Right lung (tissue), 2 donors: ENCODE measurements at regions not wholly inside any gene's neighbourhood (a gene's known extent, or its start where the extent isn't known, plus 50 kb on each side); places are given as distances from the start of the nearest gene placed in this dataset.
"Not testable (repeated sequence)": the region's sequence is repeated elsewhere in the genome, so short reads cannot be mapped to it uniquely, and the experiment has no call there.

Source experiments
- DNase-seq, 2 donors: peaks; one replicate each; pipeline ENCODE4 v3.0.0-alpha.2; 2013

DNA sequence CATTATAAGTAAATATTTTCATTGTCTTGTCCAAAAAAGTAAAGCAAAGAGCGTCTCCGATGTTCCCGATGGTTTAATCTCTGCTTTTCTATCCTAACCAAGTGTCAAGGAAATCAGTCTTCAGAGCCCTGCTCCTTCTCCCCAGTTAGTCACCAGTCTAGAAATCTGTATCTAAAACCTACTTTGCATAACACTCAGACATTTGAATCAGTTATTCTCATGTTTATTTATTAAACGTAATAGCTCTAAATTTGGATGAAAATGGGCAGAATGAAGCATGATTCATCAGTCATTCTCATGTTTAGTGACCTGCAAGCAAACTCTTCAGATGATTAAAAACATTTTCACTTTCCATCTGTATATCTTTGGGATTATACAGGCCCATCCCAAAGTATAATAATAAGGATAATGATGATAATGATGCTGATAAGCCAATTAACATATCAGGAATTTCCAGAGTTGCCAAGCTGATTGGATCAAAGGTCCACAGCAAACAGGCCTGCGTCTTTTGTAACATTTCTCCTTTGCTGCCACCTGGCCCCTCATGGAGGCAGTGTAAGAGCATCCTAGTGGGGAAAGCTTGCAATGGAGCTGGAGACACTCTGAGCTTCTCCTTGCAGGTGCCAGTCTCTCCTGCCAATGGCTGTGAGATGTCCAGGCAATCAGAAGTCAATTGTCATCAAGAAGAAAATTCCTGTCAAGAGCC is 273.9 kb downstream of the IGSF11 start:
- no peak for DNase-seq

DNA sequence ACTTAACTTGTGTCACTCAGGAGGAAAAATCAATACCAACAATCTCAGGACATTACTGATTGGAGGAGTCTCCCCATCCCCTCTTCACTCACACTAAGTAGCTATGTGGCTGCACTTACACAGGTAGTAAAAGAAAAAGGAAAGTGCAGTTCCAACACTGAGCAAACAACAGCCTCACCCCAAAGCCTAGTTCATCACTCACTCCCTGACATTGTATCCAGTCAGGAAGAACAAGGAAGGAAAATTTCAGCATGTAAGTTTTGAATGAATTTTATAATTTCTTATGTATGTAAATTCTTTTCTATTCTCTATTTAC is 273.4 kb downstream of the IGSF11 start:
- DNase-seq = no peak

DNA sequence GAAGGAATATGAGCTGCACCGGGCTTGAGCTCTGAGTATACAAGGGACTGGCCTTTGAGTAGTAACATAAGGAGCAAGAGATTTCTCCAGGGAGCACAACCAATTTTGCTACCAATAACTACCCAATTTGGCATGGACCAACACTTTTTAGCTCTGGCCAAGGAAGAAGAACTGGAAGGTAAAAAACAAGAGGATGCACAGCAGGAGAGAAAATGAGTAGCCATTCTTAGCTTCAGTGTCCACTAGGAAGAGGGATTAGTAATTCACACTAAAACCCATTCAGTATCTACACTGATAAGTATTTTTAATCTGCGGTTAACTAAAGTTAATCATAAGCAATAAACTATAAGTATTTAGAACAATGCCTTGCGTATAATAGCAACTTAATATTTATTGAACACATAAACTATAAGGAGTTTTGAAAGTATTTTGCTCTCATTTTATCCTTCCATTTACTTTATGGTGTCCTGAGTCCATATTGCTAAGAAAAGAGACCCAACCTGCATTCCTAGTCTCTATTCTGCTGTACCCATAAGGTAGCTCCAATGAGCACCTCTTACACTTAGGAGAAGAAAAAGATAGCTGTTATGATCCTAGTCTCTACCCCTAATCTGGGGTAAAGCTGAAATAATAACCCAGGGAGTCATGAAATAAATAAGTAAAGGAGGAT is 268.9 kb downstream of the IGSF11 start:
- no peak for DNase-seq

DNA sequence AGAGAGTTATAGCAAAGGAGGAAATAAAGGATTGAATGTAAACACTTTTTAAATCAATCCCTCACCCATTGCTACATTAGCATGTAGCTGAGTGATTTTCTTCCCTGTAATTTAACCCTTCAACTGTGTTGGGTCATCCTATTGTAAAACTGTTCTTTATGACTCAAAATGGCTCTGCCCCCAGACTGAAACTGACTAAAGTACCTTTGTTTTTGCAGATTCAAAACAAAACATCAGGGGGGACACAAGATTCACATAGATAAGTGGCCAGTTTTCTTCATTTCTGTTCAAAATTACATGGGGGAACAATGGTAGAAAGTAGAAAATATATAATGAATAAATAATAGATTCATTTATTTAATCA is 268.4 kb downstream of the IGSF11 start:
- DNase-seq = no peak

DNA sequence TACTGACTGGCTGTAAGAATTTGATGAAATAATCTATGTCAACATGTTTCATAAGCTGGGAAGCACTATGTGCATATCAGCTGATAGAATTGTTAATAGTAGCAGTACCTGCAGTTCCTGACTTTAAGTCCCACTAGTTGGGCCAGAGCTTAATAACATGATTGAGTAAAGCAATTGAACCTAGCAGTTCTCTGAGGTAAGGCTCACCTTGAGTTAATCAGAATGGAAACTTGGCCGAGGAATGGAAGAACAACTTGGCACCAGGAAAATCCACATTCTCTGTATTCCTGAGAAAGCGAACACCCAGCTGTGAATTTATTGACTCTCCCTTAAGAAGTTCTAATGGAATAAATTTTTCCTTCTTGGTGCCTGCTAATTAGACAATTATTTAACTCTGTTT is 262.6 kb downstream of the IGSF11 start:
- DNase-seq = peak in 1 of 2 donors; percentile 20

DNA sequence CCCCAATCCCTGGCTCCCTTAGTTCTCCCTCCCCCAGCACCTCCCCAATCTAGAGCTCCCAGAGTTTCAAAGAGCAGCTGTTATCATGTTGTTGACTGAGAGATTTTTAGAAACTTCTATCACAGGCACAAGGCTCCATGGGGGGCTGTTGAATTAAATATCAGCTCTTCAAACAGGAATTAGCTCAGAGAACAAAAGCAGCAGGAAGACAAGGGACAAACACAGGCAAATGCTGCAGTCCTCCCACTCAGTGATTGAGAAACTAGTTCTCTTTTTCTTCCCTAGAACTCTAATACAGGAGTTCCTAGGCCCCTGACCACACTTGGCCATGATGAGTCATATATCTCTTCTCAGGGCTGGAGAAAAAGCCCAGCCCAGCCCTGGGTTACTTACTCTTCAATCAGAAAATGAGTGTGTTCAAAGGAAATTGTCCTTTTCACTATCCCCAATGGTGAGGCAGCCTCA is 262.1 kb downstream of the IGSF11 start:
- DNase-seq = no peak

DNA sequence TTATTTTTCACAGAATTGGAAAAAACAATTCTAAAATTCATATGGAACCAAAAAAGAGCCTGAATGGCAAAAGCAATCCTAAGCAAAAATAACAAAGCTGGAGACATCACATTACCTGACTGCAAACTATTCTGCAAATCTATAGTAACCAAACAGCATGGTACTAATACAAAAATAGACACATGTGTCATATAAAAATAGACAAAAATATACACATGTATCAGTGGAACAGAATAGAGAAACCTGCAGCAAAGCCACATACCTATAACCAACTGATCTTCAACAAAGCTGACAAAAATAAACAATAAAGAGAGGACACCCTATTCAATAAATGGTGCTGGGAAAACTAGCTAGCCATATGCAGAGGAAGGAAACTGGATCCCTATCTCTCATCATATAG is 259.6 kb downstream of the IGSF11 start:
- DNase-seq = no peak

DNA sequence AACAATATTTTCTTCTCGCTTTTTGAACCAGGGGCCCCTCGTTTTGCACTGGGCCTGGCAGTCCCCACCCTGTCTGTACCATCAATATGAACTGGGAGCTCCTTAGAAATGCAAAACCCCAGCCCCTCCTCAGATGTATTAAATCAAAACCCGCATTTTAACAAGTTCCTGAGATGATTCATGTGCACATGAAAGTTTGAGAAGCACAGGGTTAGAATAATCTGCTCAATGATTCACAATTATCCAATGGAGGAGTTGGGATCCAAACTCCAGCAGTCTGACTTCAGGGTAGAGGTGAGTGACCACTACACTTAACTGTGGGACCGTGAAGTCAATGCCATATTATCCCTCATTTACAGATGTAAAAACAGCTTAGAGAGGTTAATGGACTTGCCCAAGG is 256.4 kb downstream of the IGSF11 start:
- DNase-seq = no peak

DNA sequence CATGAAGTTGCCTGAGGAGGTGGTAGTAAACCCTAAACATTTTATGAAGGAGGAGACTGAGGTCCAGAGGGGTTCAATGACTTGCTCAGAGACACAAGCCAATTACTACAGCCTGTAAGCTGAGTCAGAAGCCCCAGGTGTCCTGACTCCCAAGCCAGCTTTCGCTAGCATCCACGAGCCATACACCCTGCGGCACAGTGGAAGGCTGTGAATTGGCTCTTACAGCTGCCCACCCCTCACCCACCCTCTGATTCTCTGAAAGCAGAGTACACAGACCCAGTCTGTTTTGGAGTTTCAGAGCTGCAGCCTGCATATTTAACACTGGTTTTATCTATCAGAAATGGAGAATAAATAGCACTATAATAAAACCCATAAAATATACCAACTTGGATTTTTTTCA is 253.4 kb downstream of the IGSF11 start:
- no peak for DNase-seq

DNA sequence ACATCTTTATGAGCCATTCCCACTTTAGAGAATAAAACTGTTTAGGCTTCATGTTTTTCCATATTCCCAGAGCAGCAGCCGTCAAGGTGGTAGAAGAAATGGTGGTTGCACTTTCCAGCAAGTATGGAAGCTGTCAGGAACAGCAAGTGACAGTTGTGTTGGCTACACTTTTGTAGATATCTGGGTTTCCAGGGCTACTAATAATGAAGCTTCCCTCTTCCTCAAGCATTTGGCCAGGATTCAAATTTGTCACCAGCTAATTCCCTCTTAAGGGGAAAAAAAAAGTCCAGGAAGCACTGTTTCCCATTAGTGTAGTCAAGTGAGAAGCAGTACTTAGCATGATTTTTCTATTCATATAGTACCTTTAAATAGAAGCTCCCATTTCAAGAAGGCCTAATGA is 252.8 kb downstream of the IGSF11 start:
- DNase-seq = peak; percentile 68 to 79

DNA sequence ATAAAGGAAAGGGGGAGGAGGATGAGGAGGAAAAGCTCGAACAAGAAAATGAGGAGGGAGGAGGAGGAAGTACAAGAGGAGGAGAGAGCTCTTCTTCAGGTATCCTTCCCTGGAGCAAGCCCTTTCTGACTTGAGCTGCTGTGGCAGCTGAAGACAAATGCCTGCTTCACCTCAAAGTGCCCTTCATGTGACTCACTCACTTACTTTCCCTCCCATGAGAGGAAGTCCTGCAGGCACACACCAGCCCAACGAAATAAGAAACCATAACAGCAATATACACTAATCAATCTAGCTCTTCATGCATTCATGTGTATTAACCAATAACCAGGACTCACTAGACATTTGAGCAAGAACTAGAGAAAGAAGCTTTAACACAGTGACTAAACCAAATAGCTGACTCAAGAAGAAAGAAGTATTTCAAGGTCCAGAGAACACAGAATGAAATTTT is 251.9 kb downstream of the IGSF11 start:
- no peak for DNase-seq

DNA sequence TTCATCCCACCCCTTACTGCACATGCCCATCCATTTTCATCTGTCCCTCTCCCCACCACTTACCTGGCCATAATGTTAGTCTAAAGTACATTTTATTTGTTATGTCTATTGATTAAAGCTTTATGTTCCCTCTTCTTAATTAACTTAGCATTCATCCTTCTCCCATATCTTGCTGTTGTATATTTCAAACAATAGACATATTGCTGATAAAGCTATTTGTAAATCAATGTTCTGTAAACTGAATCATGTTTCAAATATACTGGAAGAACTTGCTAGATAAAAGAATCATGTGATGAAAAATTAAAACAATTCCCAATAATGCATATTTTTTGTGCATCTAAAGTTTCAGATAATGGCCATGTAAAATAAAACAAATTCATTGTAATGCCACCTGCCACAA is 249.2 kb downstream of the IGSF11 start:
- no peak for DNase-seq

DNA sequence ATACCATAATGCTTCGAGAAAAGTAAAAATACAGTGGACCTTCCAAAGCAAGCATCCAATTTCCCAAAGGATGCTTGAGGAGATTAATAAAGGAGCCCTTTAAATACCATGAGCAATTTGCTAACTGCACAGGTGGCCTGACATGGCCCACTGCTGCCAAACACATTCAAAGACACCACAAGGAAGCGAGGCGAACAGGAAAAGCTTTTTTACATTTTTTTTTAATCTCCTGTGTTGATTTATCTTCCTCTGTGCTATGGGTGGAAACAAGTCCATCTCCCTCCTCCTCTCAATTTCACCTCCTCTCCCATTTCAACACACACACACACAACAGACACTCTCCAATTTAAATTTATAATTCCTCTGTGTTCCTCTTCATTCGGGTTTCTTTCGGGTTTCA is 243.4 kb downstream of the IGSF11 start:
- DNase-seq = no peak

DNA sequence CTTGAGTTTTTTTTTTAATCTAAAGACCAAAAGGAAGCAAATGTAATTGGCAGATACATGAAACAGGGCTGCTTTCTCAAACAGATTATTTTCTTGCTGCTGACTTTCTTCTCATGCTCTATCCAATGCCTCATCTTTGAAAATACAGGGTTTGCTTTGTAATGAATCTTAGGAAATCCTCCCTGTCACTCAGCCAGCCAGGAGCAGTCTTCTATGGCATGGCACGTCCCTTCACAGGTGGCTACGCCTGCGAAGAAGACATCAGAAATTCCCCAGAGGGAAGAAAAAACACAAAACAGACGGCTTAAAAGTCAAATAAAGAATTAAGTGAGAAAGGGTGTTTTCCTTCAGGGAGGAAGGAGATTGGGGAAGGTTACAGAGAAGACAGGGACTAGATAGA is 242.5 kb downstream of the IGSF11 start:
- DNase-seq = no peak

DNA sequence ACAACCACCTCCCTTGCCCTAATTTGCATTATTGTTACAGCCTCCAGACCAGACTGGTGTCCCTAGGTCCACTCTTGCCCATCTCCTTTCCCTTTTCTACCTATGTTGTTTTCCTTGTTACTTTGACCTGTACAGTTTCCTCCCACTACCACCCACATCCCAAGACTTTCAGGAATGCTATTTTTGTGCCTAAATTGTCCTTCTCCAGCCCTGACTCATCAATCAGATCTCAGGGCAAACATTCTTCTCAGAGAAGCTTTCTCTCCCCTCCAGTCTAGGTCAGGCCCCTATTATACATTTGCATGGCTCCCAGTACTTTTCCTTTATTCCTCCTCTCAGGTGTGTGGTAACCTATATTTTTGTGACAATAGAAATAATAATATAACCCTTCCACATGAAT is 241.5 kb downstream of the IGSF11 start:
- DNase-seq = no peak

DNA sequence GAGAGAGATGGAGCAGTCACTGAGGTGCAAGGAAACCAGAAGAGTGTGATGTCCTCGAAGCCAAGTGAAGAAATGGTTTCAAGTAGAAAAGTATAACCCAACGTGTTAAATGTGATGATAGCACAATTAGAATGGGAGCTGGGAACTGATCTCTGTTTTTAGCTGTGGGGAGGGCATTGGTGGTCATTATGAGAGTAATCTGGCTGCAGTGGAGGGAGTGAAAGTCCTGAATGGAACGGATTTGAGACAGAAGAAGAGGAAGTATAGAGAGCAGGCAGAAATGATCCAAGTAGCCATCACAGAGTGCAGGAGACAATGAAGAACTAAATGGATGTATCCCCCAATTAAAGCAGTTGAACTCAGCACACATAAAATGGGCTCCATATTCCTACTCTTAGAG is 235.3 kb downstream of the IGSF11 start:
- no peak for DNase-seq

DNA sequence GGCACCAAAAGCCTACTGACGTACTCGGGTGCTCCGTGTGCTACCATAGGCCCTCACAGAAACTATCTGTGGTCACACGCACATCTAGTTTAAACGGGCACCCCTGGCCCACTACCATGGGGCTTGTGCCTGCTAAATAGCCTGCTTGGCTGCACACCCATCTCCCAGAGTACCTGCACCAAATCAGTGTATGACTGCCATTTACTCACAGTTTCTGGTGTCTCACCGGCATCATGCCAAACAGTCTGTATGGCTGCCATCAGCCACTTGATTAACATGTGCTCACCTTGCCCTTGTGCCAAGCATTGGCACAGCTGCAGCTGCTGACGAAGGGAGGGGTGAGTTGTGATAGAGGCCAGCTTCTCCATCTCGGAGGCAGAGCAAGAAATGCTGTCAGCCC is 232.7 kb downstream of the IGSF11 start:
- no peak for DNase-seq

DNA sequence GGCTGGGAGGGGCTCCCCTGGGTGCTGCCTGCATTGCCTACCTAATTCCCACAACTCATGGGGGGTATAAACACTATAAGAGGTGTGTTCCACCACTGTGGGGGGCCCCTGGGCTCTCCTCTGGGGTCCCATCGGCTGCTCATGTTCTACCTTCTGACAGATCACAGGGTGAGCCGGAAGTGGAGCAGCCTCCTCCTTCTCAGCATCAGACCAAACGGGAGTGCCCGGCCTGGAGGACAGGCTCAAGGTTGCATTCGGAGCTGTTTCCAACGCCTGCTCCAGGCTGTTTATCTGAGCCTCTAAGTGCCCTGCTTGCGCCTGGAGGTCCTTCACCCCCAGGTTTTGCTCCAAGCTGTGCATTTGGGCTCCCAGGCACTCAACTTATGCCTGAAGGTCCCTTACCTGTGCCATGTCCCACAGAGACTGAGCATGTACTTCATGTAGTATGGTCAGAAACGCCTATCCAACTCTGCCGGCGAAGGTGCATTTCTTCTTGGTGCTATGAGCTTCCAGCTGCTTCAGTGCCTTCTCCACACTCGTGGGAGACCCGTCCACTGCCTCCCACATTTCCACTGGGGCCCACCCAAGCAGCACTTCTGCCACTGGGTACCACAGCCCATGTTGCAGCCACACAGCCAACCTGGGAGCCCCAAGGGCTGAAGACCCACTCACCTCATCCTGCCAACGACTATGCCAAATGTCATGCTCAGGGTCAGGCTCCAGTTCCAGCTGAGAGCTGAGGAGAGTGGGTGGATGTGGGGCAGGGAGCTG is 232.1 kb downstream of the IGSF11 start:
- DNase-seq = no peak

DNA sequence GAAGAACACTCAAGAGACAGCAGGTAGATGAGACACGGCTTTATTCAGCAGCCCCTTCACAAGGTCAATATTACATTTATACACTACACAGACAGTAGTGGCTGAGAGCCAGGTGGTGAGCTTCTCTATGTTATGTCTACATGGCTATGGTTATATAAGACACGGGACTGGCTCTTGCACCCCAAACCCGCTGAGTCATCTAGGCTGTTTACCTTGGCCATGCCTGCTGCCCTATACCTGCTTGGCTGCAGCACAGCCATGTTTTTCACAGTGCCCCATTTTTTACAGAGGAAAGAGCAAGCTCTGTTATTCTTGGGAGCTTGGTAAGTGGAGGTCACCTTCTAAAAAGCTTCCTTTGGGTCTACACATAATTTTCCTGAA is 231.6 kb downstream of the IGSF11 start:
- DNase-seq = no peak

DNA sequence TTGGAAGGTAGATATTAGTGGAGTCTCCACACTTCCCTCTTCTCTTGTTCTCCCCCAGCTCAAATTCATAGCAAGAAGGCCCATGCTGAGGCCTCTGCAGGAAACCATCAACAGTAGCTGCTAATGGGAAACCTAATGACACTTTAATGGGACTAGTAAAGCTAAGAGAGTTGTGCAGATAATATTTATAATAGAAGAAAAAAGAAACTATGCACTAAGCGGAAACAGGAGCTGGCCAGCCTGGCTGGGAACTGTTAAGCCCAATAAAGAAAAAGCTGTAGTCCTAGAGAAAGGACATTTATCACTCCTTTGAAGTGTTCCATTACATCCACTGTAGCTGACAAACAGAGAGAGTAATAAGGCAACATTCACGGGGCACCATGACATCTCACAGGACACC is 229.6 kb downstream of the IGSF11 start:
- no peak for DNase-seq

DNA sequence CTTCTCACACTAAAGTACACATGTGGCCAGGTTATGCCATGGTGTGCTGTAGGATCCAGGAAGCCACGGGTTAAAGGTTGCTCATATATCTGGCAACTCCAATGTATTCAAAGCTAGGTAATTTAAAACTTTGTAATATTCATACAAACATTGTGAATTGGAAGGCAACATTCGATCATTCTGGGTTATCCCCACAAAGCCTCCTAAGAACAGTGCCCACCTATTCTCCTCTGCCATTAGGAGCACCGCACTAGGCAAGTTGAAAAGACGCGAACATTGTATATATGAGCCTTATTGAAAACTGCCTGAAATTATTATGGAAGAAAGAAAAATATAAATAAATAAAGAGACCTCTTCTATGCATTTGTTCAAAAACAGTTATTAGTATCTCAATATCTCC is 228.2 kb downstream of the IGSF11 start:
- no peak for DNase-seq

DNA sequence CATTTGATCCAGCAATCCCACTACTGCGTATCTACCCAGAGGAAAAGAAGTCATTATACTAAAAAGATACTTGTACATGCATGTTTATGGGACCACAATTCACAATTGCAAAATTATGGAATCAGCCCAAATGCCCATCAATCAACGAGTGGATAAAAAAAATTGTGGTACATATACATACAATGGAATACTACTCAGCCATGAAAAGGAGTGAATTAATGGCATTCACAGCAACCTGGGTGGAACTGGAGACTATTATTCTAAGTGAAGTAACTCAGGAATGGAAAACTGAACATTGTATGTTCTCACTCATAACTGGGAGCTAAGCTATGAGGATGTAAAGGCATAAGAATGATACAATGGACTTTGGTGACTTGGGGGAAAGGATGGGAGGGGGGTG is 227.3 kb downstream of the IGSF11 start:
- DNase-seq = not testable (repeated sequence)

DNA sequence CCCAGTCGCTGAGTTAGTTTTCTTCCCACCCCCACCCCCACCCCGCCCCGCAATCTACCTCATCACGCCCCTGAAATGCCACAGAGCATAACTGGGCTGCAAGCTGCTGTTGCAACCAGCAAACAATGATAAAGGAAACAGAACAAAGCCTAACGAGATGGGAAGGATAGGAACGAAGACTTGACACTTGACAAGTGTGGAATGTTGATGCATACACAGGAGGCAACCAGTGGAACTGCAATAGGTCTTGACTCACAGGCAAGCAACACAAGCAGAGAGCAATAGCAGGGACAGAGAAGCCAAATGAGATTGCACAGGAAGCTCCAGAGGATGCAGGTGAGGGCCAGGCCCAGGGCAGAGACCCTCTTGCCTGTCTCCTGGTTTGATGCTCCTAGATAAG is 225.9 kb downstream of the IGSF11 start:
- no peak for DNase-seq
